Activated CD8-positive, alpha-beta memory T cell treated with anti-CD3 and anti-CD28 coated beads for 4 hours (primary cell): ENCODE measurements at regions not wholly inside any gene's neighbourhood (a gene's known extent, or its start where the extent isn't known, plus 50 kb on each side); places are given as distances from the start of the nearest gene placed in this dataset.

Experiments
- DNase-seq, 2 donors: peaks; one replicate each; pipeline ENCODE4 v3.0.0-alpha.2; 2020; ENCODE audit warnings: low read depth in 2 of 2

DNA sequence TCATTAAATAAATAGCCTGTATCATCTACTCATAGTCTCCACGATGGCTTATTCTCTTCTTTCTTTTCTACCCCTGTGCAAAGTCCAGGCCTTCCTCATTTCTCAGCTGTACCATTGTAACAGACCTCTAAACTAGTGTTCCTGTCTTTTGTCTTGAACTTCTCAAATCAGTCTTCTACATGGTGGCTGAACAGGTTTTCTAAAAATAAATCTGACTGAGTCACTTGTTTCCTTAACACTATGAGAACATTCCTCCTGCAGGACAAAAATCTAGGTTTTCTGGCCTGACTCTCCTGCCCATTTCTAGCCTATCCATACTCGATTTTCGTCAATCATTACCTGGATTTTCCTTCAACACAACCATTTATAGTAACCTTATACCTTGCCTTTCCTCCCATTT is 1080.8 kb upstream of the TENM4 start:
- no peak for DNase-seq

DNA sequence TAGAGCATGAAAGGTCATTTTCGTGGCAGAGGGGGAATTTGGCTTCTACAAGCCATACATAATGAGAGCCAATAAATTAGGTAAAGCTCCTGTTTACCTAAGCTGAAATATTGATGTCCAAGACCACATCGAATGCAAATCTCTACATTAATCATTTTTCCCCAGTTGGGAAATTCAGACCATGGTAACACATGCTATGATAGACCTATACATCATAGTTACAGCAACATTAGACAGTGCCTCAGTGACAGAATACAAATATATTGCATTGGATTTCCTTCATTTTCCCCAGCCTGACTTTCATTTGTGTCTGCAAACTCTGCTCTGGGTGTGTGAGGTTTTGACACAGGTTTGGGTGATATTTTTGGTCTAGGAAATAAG is 1079.7 kb upstream of the TENM4 start:
- DNase-seq: no peak

DNA sequence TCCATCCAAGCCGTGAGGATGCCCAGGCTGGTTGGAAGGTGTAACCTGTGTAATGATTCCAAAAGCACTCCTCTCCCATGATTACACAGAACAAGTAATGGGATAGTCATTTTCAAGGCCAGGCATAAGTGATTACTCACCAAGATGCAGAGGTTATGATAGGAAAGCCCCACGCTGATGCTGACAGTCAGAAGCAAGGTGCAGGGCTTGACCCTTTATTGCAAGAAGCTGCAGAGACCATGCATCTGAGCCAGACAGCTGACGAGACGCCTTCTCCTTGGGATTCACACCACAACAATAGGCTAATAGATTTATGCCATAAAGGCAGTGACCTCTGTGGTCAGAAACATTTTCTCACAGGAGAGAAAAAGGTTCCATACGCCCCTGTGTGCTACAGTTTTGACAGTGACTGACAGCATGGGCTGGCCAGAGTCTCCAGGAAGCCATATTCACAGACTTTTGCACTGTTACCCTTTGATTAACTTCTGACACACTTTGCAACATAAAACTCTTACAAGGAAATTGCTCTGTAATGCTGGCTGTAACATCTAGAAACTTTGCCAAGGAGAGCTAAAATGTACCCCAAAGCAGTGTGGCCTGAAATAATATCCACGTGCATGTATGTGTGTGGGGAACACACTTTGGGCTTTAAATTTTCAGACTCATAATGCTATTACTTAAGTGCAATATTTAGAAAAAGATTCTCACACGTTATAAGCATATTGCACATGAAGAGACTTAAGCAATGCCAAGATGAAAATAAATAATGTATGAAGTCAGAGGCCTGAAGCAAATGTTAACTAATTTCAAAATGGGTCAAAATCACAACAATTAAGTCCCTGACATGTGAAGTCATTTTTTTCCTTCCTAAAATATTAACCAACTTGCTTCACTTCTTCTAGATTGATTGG is 1079.0 kb upstream of the TENM4 start:
- no peak for DNase-seq

- no peak for DNase-seq
Measured at GRCh38 chr11:80517701-80518100, 1076.9 kb upstream of the TENM4 start.

- DNase-seq: no peak
Measured at GRCh38 chr11:80515097-80515496, 1074.3 kb upstream of the TENM4 start.

DNA sequence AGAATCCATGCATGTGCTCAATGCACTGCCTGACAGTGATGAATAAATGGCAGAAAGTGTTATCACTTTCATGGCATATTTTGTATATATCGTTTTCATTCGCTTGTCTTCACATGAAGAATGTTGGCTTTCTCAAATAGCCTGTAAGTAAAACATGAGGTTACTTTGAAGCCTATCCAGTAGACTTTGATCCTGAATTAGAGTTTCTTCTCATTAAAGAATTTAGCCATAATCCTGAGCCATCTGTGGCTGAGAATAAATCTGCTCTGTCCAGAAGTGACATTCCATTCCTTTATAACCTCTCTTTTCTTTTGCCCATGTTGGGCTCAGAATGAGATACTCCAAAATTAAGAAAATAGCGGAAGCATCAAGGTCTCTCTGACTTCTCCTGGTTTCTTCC is 1071.7 kb upstream of the TENM4 start:
- no peak for DNase-seq

GRCh38 chr11:80505771-80506170 is 1064.9 kb upstream of the TENM4 start:
- DNase-seq: no peak

DNA sequence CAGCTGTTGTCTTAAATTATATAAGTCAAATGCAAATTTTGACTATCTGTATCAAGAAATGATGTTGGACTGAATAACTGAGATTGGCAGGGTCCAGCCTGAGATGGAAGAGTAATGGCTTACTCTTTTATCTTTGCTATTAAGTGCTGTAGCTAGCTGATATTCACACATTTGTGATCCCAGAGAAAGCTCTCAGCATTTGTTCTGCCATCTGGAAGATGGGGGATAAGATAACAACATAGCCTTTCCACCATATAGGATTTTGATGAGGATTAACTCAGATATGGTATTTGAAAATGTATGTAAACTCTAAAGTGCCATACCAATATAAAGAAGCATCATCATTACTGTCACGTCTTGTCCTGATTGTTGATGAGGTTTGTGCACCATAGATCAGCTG is 1063.2 kb upstream of the TENM4 start:
- DNase-seq: no peak

DNA sequence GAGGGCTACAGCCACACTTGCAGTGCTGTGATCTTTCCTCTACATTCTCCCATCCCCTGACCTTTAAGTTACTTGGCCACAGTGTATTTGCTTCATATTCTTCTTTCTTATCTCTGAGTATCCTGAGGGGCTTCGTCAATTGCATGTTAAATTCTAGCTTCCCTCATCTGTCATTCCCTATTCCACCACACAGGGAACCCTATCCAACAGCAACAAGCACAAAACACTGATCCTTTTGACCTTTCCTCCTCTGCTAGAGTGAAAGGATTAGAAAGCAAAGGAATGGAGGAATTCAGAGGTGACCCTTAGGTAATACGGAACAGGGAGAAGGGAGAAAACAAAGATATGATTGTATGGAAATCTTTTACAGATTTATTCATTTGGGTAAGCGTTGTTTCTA is 1061.7 kb upstream of the TENM4 start:
- no peak for DNase-seq

GRCh38 chr11:80495116-80495515 is 1054.3 kb upstream of the TENM4 start:
- no peak for DNase-seq

DNA sequence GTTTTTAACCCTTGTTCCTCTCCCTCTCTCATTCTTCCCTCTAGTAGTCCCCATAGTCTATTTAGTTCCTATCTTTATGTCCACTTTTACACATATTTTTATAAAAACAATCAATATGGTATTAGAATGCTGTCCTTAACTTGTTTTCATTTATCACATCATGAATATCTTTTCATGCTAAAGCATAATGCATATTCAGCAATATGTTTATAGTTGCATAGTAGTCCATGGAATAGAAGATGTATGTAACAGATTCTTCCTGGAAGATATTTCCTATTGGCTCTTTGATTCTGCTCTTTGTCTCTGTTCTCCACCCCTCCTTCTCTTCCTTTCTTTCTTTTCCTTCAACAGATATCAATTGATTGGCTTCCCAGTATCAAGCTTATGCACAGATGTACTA is 1047.1 kb upstream of the TENM4 start:
- no peak for DNase-seq

DNA sequence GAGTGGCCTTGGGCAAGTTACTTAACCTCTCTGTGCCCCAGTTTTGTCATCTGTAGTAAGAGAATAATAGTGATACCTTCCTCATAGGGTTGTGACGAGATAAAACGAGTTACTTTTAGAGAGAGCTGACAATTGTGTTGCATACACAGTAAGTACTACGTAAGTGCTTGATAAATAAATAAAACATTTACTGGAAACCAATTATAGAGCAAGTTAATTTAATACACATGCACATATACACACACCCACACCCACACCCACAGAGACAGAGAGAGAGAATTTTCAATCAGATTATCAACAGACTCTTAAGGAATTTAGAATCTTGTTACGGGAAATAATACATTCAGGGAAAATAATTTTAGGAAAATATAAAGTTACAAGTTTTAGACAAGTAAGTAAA is 1045.8 kb upstream of the TENM4 start:
- DNase-seq: no peak

- DNase-seq: no peak
Measured at GRCh38 chr11:80477178-80477577, 1036.3 kb upstream of the TENM4 start.

GRCh38 chr11:80473562-80473961 is 1032.7 kb upstream of the TENM4 start:
- DNase-seq: no peak

DNA sequence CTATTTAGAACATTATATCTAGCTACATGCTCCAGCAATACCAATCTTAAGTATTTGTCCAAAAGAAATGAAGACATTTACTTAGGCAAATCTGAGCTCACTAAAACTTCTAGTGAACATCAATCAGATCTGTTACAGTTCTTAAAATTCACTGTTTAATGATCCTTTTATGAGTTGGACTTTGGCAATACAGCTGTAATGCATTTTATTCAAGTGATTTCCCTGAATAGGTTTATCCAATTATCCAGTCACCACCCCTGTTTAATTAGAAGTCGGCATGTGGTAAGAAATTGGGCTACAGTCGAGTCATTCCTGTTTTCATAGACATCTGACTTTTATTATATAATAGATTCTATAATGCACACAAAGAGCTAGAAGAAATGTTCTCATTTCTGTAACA is 1029.0 kb upstream of the TENM4 start:
- DNase-seq: no peak

GRCh38 chr11:80466570-80466969 is 1025.7 kb upstream of the TENM4 start:
- no peak for DNase-seq

GRCh38 chr11:80462211-80462610 is 1021.4 kb upstream of the TENM4 start:
- DNase-seq: no peak

- DNase-seq: no peak
Measured at GRCh38 chr11:80458376-80458775, 1017.5 kb upstream of the TENM4 start.

DNA sequence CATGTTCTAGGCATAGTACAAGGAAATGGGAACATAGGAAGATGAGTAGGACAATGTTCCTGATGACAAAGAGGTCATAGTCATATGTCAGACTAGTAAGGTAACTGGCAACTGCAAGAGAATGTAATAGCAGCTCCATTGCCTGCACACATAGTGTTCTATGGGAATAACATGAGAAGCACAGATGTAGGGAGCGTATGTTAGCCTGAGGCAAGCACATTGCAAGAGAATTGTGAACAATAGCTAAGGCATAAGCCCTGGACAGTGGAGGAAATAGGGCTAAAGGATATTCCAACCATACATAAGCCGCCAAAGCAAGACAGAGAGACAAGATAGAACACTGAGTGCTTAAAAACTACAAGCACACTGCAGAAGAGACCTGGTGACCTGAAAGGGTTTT is 1017.0 kb upstream of the TENM4 start:
- DNase-seq: no peak

GRCh38 chr11:80455818-80456217 is 1015.0 kb upstream of the TENM4 start:
- DNase-seq: no peak

- DNase-seq: no peak
Measured at GRCh38 chr11:80451105-80451504, 1010.3 kb upstream of the TENM4 start.

- DNase-seq: no peak
Measured at GRCh38 chr11:80448709-80449108, 1007.9 kb upstream of the TENM4 start.

GRCh38 chr11:80443177-80443576 is 1002.3 kb upstream of the TENM4 start:
- no peak for DNase-seq

DNA sequence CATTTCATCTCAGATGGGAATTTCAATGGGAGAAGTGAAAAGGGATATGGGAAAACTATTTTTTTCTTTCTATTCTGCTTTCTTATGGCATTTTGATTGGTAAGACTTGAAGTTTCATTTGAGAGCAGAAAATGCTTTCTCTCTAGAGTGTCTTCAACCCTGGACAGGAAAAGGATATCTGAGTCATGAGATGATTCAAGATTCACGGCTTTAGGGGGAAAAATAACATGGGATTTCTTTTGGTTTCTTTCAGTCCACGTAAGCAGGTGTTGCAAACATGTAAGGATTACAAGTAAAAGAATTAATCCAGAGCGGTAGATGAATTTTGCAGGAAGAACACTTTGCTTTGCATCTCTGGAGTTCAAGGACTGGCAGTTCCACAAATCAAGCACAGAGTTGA is 1001.0 kb upstream of the TENM4 start:
- DNase-seq: no peak
